Tibial artery (tissue), 4 donors: ENCODE measurements at regions not wholly inside any gene's neighbourhood (a gene's known extent, or its start where the extent isn't known, plus 50 kb on each side); places are given as distances from the start of the nearest gene placed in this dataset.
A peak's percentile ranks its signal among the peaks of the same experiment; 100 is the strongest.

Source experiments
- DNase-seq, 2 donors: peaks; one replicate each; pipeline ENCODE4 v3.0.0-alpha.2; 2019
- H3K27ac ChIP-seq, 2 donors: fragments of 200-600 bp; sonication (generic) in 1 of 2; 1 replicate in 1 of 2; 2 replicates in 1 of 2; pipeline ENCODE4 v1.5.1; 2018 to 2019; ENCODE audit warnings: mild to moderate bottlenecking in 1 of 2
- H3K27me3 ChIP-seq, 2 donors: fragments of 200-600 bp; sonication (generic) in 1 of 2; one replicate each; pipeline versions ENCODE4 v1.5.1 to v1.6.0; 2016 to 2019
- H3K36me3 ChIP-seq, 3 donors: fragments of 200-600 bp; sonication (generic) in 2 of 3; one replicate each; pipeline ENCODE4 v1.5.1; 2016 to 2019; ENCODE audit warnings: mild to moderate bottlenecking in 2 of 3
- H3K4me1 ChIP-seq, 4 donors: fragments of 200-600 bp; sonication (generic) in 2 of 4; 1 replicate in 3 of 4; 2 replicates in 1 of 4; pipeline ENCODE4 v1.5.1; 2016 to 2019
- H3K4me3 ChIP-seq, 2 donors: fragments of 200-600 bp; sonication (generic) in 1 of 2; 1 replicate in 1 of 2; 2 replicates in 1 of 2; pipeline ENCODE4 v1.5.1; 2018 to 2019; ENCODE audit warnings: mild to moderate bottlenecking in 2 of 2
- H3K9me3 ChIP-seq, 3 donors: fragments of 200-600 bp; sonication (generic) in 1 of 3; one replicate each; pipeline ENCODE4 v1.5.1; 2016 to 2019
- intact Hi-C: fragments of 100-400 bp; cut with DNase I; formaldehyde crosslinking; loops from one replicate; pipeline ENCODE4 v1.15.0; 2023; ENCODE audit warnings: low total_unique reads
- TF ChIP-seq, protein P1 (sequence below), 2 experiments: fragments of 200-600 bp in 1 of 2; fragments of 450-650 bp in 1 of 2; IDR thresholded peaks; one replicate each; pipeline ENCODE4 v1.5.1; 2017 to 2019; ENCODE audit warnings: antibody characterized with exemption in 2 of 2, mild to moderate bottlenecking in 1 of 2, moderate library complexity in 1 of 2

DNA sequence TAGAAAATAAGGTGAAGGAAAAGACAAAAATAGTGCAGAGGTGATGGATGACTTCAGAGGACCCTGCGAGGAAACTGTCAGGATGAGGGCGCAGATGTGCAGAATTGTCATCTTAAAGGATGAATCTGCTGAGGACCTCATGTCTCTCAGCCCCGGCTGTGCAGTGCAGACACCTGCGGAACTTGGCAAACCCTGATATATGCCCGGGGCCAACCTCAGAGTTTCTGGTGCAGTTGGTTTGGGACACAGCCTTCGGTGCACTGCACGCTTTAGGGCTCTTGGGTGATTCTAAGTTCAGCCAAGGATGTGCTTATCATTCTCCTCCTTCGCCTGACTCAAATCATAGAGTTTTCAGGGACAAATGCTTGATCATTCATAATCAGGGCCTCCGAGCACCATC, 310.1 kb downstream of the TCERG1L start:
- Histone ChIP-seq H3K27me3 (peaks cover 0 to 5% of the 10 kb centered on the region in 2 donors), H3K36me3 (no peaks in the 10 kb centered on the region), H3K4me1 (no peaks in the 10 kb centered on the region), H3K27ac (no peak overlapping the region), H3K9me3 (no peaks in the 10 kb centered on the region), H3K4me3 (no peak overlapping the region)
- TF ChIP-seq, protein P1, sequence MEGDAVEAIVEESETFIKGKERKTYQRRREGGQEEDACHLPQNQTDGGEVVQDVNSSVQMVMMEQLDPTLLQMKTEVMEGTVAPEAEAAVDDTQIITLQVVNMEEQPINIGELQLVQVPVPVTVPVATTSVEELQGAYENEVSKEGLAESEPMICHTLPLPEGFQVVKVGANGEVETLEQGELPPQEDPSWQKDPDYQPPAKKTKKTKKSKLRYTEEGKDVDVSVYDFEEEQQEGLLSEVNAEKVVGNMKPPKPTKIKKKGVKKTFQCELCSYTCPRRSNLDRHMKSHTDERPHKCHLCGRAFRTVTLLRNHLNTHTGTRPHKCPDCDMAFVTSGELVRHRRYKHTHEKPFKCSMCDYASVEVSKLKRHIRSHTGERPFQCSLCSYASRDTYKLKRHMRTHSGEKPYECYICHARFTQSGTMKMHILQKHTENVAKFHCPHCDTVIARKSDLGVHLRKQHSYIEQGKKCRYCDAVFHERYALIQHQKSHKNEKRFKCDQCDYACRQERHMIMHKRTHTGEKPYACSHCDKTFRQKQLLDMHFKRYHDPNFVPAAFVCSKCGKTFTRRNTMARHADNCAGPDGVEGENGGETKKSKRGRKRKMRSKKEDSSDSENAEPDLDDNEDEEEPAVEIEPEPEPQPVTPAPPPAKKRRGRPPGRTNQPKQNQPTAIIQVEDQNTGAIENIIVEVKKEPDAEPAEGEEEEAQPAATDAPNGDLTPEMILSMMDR (IDR thresholded peaks at IDR 0.05): no peak
- intact Hi-C loops: no loop called here
- no peak for DNase-seq

DNA sequence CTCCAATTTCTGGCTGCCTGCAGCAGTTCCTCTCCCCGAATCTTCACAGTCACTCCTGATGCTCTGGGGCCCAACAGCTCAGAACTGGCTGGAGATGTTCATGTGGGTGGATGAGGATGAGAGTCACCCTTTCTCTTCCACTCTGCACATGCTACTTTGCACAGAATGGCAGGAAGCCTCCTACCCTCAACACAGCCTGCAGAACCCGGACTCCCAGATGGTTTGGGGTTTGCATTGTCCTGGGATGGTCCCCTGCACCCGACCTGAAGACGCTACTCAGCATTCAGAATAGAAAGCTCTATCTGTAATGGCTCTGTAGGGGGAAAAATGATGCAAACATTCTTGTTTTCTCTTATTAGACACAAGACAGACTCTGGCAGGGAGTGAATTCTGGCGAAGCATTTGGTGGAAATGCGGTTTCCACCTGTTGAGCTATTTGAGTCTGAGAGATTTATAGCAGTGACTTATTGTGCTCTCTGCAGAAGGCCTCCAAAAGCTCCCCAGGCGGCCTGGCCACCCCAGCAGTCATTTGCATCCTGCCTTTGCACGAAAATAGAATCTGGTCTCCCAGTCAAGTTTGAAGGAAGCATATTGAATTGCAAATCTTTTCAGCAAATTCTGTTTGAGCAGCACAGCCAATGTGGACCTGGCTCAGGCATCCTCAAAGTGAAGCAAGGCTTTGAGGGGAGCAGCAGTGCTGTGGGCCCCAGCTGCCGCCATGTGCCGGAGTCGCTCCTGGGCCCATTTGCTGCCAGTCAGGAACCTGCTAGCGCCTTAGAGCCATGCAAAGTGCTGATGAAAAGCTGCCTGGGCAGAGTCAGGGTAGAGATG, 309.3 kb downstream of the TCERG1L start:
- Histone ChIP-seq H3K27ac (no peak overlapping the region), H3K4me1 (no peaks in the 10 kb centered on the region), H3K4me3 (no peak overlapping the region), H3K36me3 (no peaks in the 10 kb centered on the region), H3K9me3 (no peaks in the 10 kb centered on the region), H3K27me3 (peaks cover 0 to 5% of the 10 kb centered on the region in 2 donors)
- TF ChIP-seq, protein P1 (IDR thresholded peaks at IDR 0.05): no peak
- intact Hi-C loops: no loop called here
- DNase-seq: peak in 1 of 2 donors; percentile 42

DNA sequence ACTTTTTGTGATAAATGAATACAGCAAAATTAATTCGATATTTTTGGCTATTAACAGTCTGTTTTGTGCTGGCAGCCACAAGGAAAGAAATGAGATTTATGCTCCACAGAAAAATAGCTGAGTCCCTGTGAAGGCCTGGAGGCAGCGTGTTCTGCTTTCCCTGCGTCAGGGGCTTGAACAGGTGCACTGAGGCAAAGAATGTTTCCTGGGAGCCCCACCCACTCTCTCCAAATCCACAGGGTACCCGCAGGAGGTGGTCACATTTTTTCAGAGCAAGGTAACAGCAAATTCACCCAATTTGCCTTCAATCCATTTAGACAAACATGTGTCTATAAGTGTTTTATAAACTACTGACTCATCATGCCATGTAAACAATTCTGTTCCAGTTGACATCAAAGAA, 308.1 kb downstream of the TCERG1L start:
- Histone ChIP-seq H3K4me1 (no peaks in the 10 kb centered on the region), H3K27me3 (peaks cover 0 to 5% of the 10 kb centered on the region in 2 donors), H3K4me3 (no peak overlapping the region), H3K27ac (no peak overlapping the region), H3K9me3 (no peaks in the 10 kb centered on the region), H3K36me3 (no peaks in the 10 kb centered on the region)
- TF ChIP-seq, protein P1 (IDR thresholded peaks at IDR 0.05): no peak
- no peak for DNase-seq
- intact Hi-C loops: no loop called here

DNA sequence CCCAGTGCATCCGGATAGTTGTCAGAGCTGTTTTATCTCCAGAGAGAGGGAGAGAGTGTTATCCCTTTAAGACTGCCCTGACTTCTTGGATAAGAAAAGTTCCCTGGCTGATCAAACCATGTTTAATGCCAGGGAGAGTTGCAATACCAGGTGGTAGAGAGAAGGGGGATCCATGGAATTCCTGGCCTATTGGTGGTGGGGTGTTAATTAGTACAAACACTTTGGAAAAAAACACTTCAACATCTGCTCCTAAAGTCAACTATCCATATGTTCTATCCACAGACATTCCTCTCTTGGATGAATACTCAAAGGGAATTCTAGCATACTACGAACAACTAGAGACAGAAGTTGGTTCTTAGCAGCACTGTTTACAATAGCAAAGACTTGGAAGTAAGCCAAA, 307.2 kb downstream of the TCERG1L start:
- no peak overlapping the region for H3K4me3 ChIP-seq
- no peaks in the 10 kb centered on the region for H3K9me3 ChIP-seq
- intact Hi-C loops: no loop called here
- H3K27me3 ChIP-seq: peaks cover 0 to 2% of the 10 kb centered on the region in 2 donors
- H3K27ac ChIP-seq: no peak overlapping the region
- H3K36me3 ChIP-seq: no peaks in the 10 kb centered on the region
- H3K4me1 ChIP-seq: no peaks in the 10 kb centered on the region
- no peak for DNase-seq
- TF ChIP-seq, protein P1 (IDR thresholded peaks at IDR 0.05): no peak

DNA sequence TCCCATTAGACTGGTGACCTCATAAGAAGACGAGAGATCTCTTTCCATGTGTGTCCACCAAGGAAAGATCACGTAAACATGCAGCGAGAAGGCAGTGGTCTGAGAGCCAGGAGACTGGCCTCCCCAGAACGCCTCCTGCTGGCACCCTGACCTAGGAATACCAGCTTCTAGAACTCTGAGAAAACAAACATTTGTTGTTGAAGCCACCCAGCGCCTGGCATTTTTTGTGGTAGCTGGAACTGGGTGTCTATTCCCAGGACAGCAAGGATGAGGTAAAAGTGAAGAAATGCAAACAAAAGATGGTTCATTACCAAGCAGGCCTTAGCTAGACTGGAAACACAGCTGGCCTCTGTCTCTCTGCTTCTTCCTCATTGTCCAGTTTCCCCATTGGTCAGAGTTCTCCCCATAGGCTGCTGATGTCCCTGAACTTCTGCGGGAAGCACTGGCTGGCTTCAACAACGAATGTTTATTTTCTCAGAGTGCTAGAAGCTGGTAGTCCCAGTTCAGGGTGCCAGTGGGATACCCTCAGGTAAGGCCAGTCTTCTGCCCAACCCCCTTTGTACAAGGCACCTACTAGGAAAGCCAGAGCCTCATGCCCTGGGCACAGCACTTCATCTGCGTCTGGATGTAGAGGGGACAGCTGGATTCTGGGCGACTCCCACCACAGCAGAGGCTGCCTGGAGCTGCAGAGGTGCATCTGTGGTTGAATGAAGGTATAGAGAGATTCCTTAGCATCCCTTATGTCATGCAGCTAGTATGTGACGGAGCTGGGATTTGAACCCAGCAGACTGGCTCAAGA, 304.9 kb downstream of the TCERG1L start:
- Histone ChIP-seq H3K4me1 (no peaks in the 10 kb centered on the region), H3K27me3 (no peaks in the 10 kb centered on the region), H3K4me3 (no peak overlapping the region), H3K36me3 (no peaks in the 10 kb centered on the region), H3K27ac (no peak overlapping the region), H3K9me3 (no peaks in the 10 kb centered on the region)
- TF ChIP-seq, protein P1 (IDR thresholded peaks at IDR 0.05): no peak
- DNase-seq: peak in 1 of 2 donors; percentile 48
- intact Hi-C loops: no loop called here
